Heart left ventricle (tissue), 13 donors: ENCODE measurements at regions not wholly inside any gene's neighbourhood (a gene's known extent, or its start where the extent isn't known, plus 50 kb on each side); places are given as distances from the start of the nearest gene placed in this dataset.

Source experiments
- CTCF ChIP-seq, 12 donors: fragments of 200-600 bp; sonication (generic) in 4 of 12; IDR thresholded peaks; one replicate each; pipeline versions ENCODE4 v1.5.0 to v1.8.0; 2018 to 2022; ENCODE audit warnings: antibody characterized with exemption in 12 of 12, mild to moderate bottlenecking in 5 of 12
- POLR2A ChIP-seq, 2 donors: fragments of 450-650 bp; IDR thresholded peaks; one replicate each; pipeline ENCODE4 v1.6.1; 2017; ENCODE audit warnings: antibody characterized with exemption in 2 of 2, mild to moderate bottlenecking in 2 of 2, moderate library complexity in 2 of 2
- donor health status: ischemic (EF 13 %, LVEDD 7.1; RV severe dilation, severe dysfunction).
- donor health status: DM: no; HTN: yes; CAD: no.
- donor health status: DM: no; HTN: no; CAD: no.
- donor health status: ischemic (EF 25% LVEDD 6.9; RV normal size, moderate dysfunction).
- donor health status: ischemic (EF 25% LVEDD 5.7; RV mildly dilated, moderate dysfunction).
- donor health status: ischemic (EF 35%, LVEDD 5.7; RV mildly dilated, moderate dysfunction).
- donor health status: nonischemic (EF 11% LVEDD 7.7; RV severe dilation, severe dysfunction).
- donor health status: DM: yes; HTN: yes; CAD: no.
- donor health status: PGD.
- donor health status: ischemic (EF 29% LVEDD 5.4; RV normal size, mild dysfunction).
- donor health status: nonischemic (EF 23%, LVEDD 6.1; RV moderate dilation, normal function).

- TF ChIP-seq CTCF (IDR thresholded peaks at IDR 0.05) (no peak), POLR2A (IDR thresholded peaks at IDR 0.05) (no peak)
Measured at GRCh38 chr22:33186816-33187215, 128.6 kb upstream of the SYN3 start.
